ENCODE measurements at regions not wholly inside any gene's neighbourhood (a gene's known extent, or its start where the extent isn't known, plus 50 kb on each side); places are given as distances from the start of the nearest gene placed in this dataset.

DNA sequence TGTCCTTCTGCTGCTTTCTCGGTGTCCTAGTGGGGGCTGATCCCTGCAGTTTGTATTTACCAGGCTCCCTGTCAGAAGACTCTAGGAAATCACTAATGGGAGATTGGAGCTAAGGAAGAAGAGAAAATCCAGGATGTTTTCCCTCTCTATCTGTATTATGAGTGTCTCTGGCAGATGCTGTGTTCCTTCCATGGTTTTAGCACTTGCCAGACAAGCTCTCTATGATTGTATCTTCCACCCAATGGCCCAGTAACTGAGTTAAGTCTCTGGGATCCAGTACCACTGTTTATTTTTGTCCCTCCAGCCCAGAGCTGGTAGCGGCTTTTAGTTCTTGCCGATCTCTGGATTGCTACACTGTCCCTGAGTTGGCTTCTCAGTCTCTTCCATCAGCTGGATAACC lies 494.8 kb upstream of the SLC39A10 start:
- H3K27ac ChIP-seq = no peak overlapping the region
- H3K9me3 ChIP-seq = no peaks in the 10 kb centered on the region
- DNase-seq = no peak
- no peaks in the 10 kb centered on the region for H3K27me3 ChIP-seq
- TF ChIP-seq POLR2A (IDR thresholded peaks at IDR 0.05) = no peak
- TF ChIP-seq, protein P1, sequence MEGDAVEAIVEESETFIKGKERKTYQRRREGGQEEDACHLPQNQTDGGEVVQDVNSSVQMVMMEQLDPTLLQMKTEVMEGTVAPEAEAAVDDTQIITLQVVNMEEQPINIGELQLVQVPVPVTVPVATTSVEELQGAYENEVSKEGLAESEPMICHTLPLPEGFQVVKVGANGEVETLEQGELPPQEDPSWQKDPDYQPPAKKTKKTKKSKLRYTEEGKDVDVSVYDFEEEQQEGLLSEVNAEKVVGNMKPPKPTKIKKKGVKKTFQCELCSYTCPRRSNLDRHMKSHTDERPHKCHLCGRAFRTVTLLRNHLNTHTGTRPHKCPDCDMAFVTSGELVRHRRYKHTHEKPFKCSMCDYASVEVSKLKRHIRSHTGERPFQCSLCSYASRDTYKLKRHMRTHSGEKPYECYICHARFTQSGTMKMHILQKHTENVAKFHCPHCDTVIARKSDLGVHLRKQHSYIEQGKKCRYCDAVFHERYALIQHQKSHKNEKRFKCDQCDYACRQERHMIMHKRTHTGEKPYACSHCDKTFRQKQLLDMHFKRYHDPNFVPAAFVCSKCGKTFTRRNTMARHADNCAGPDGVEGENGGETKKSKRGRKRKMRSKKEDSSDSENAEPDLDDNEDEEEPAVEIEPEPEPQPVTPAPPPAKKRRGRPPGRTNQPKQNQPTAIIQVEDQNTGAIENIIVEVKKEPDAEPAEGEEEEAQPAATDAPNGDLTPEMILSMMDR (IDR thresholded peaks at IDR 0.05) = no peak
- H3K36me3 ChIP-seq = no peaks in the 10 kb centered on the region
- H3K4me1 ChIP-seq = no peaks in the 10 kb centered on the region
- no peak overlapping the region for H3K4me3 ChIP-seq (replicated peaks in 1 of 3)
- intact Hi-C loops (cut with DNase I) = no loop called here
- WGBS, 2 donors = 87 to 90% methylated on average over 3 of the region's 3 CpGs

DNA sequence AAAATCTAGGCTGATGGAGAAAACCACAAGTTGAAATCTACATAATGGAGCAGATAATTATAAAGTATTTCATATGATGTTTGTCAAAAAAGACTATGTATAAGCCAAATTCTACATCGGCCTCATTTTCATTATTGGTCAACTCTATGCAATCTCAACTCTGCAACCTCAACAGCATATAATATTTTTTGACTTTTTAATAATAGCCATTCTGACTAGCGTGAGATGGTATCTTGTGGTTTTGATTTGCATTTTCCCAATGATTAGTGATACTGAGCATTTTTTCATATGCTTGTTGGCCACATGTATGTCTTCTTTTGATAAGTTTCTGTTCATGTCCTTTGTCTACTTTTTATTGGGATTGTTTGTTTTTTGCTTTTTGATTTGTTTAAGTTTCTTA lies 496.1 kb upstream of the SLC39A10 start:
- Histone ChIP-seq H3K27me3 (no peaks in the 10 kb centered on the region), H3K36me3 (no peaks in the 10 kb centered on the region), H3K9me3 (no peaks in the 10 kb centered on the region), H3K27ac (no peak overlapping the region), H3K4me1 (no peaks in the 10 kb centered on the region), H3K4me3 (replicated peaks in 1 of 3) (no peak overlapping the region)
- no peak for TF ChIP-seq POLR2A (IDR thresholded peaks at IDR 0.05)
- TF ChIP-seq, protein P1 (IDR thresholded peaks at IDR 0.05) = no peak
- no peak for DNase-seq
- WGBS, 2 donors = 93 to 95% methylated on average over 2 of the region's 2 CpGs
- intact Hi-C loops (cut with DNase I) = no loop called here

DNA sequence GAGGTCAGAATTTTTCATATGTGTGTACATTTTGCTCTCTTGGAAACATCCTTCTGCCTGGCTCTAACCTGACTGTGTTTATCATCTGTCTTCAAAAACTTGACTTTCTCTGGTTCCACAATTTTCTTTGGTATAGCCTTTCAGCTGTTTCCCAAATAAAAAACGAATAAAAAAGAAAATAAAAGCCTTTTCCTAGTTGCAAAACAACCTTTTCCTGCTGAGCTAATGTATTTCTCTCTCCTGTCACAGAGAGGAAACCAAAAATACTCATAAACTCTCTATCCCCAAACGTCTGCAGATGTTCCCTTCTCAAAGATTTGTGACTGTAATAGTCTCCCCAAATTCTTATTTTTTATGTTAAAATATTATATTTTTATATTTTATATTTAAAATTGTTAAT lies 505.3 kb upstream of the SLC39A10 start:
- TF ChIP-seq POLR2A (IDR thresholded peaks at IDR 0.05) = no peak
- TF ChIP-seq, protein P1 (IDR thresholded peaks at IDR 0.05) = no peak
- no peak overlapping the region for H3K4me3 ChIP-seq (replicated peaks in 1 of 3)
- H3K4me1 ChIP-seq = no peaks in the 10 kb centered on the region
- intact Hi-C loops (cut with DNase I) = no loop called here
- H3K9me3 ChIP-seq = no peaks in the 10 kb centered on the region
- H3K36me3 ChIP-seq = no peaks in the 10 kb centered on the region
- WGBS, 2 donors = 20 to 24% methylated on average over 2 of the region's 2 CpGs
- no peaks in the 10 kb centered on the region for H3K27me3 ChIP-seq
- no peak for DNase-seq
- no peak overlapping the region for H3K27ac ChIP-seq

DNA sequence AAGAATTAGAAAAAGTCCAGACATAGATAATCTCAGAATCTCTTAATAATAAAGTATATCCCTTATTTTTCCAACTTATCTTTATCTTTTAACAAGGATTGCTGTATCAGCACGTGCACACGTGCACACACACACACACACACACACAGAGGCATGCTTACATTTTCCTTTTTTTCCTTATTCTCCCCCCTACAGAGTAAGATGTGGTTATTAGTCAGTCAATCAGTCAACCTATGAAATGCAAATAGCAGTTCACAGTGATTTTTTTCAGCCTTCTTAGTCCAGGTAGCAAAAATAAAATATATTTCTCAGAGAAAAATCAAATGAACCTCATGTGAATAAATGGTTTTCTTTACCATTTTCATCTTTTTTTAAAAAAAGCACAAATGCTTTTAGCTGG lies 506.2 kb upstream of the SLC39A10 start:
- H3K27me3 ChIP-seq = no peaks in the 10 kb centered on the region
- H3K4me1 ChIP-seq = no peaks in the 10 kb centered on the region
- intact Hi-C loops (cut with DNase I) = no loop called here
- TF ChIP-seq, protein P1 (IDR thresholded peaks at IDR 0.05) = no peak
- TF ChIP-seq POLR2A (IDR thresholded peaks at IDR 0.05) = no peak
- 81 to 88% methylated on average over 2 of the region's 2 CpGs for WGBS, 2 donors
- no peaks in the 10 kb centered on the region for H3K36me3 ChIP-seq
- no peak overlapping the region for H3K27ac ChIP-seq
- no peak overlapping the region for H3K4me3 ChIP-seq (replicated peaks in 1 of 3)
- no peak for DNase-seq
- no peaks in the 10 kb centered on the region for H3K9me3 ChIP-seq

DNA sequence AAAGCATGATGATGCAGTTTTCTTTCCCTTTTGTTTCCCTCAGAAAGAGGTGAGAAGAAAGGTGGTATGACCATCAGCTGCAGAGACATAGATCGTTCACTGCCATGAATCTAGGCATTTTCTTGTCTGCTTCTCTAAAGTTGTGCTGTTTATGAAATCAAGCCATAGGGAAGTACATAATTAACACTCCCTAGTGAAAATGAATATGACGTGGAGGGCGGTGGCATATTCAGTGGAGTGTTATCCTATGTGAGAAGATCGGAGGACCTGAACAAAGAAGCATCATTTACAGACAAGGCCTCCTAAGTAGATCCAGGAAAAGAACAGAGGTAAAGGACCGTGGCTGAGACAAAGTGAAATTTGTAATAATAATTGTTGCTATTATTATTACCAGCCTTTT lies 509.0 kb upstream of the SLC39A10 start:
- TF ChIP-seq, protein P1 (IDR thresholded peaks at IDR 0.05) = no peak
- TF ChIP-seq POLR2A (IDR thresholded peaks at IDR 0.05) = no peak
- intact Hi-C loops (cut with DNase I) = no loop called here

More for the DNA sequence above, 509.0 kb upstream of the SLC39A10 start:
- Histone ChIP-seq H3K27me3 (no peaks in the 10 kb centered on the region), H3K36me3 (no peaks in the 10 kb centered on the region), H3K9me3 (no peaks in the 10 kb centered on the region), H3K4me3 (replicated peaks in 1 of 3) (no peak overlapping the region), H3K27ac (no peak overlapping the region), H3K4me1 (no peaks in the 10 kb centered on the region)
- no peak for DNase-seq
- WGBS, 2 donors = 91 to 92% methylated on average over 5 of the region's 5 CpGs
